GM12892 (cell line): ENCODE measurements at regions not wholly inside any gene's neighbourhood (a gene's known extent, or its start where the extent isn't known, plus 50 kb on each side); places are given as distances from the start of the nearest gene placed in this dataset.
A peak's percentile ranks its signal among the peaks of the same experiment; 100 is the strongest.
"Not testable (repeated sequence)": the region's sequence is repeated elsewhere in the genome, so short reads cannot be mapped to it uniquely, and the experiment has no call there.

Experiments used
- DNase-seq: peaks from one replicate; pipeline ENCODE4 v3.0.0; 2011; ENCODE audit not compliant: insufficient read length
- FAIRE-seq: peaks from 2 replicates; lab custom pipeline; 2011; peaks lifted over from hg19 to GRCh38; lab: Jason Lieb, UNC
- POLR2A ChIP-seq: IDR thresholded peaks from 2 replicates; pipeline ENCODE4 v1.6.1; 2011; ENCODE audit warnings: low read depth, low read length, control low read depth
- POLR2AphosphoS5 ChIP-seq: IDR thresholded peaks from 2 replicates; pipeline ENCODE4 v1.6.1; 2011; ENCODE audit warnings: low read depth, low read length, control low read depth
- TAF1 ChIP-seq: IDR thresholded peaks from 2 replicates; pipeline ENCODE4 v1.6.1; 2011; ENCODE audit warnings: low read depth, mild to moderate bottlenecking, control low read depth, low read length, borderline replicate concordance

- FAIRE-seq = not testable (repeated sequence)
These were observed 111.2 kb upstream of the CYLC1 start for GRCh38 chrX:83749736-83750135.

GRCh38 chrX:83750451-83750850 is 110.5 kb upstream of the CYLC1 start:
- not testable (repeated sequence) for FAIRE-seq, DNase-seq

More at GRCh38 chrX:83749736-83750135, 111.2 kb upstream of the CYLC1 start:
- DNase-seq = not testable (repeated sequence)

- peak; percentile 30 for FAIRE-seq
- no peak for DNase-seq
These were observed 101.1 kb upstream of the CYLC1 start for GRCh38 chrX:83759872-83760271.

GRCh38 chrX:83771664-83772063 is 89.3 kb upstream of the CYLC1 start:
- DNase-seq (no peak), FAIRE-seq (no peak)
- no peak for TF ChIP-seq POLR2AphosphoS5
- no peak for TF ChIP-seq POLR2A
- TF ChIP-seq TAF1 = no peak

More at GRCh38 chrX:83759872-83760271, 101.1 kb upstream of the CYLC1 start:
- TF ChIP-seq TAF1 (no peak), POLR2AphosphoS5 (no peak), POLR2A (no peak)
